AG04450 (cell line): ENCODE measurements at regions not wholly inside any gene's neighbourhood (a gene's known extent, or its start where the extent isn't known, plus 50 kb on each side); places are given as distances from the start of the nearest gene placed in this dataset. TPM values are rescaled to one million over a fixed set of nuclear protein-coding genes. Genes with fewer than 3 reads are reported as not detected.

Experiments used
- CTCF ChIA-PET: fragments of 300-600, 350-600 bp; formaldehyde crosslinking; extraction: SDS; loops from one replicate; lab custom pipeline; 2022; ENCODE audit warnings: antibody characterized with exemption, inconsistent platforms; lab: Charles Lee
- POLR2A ChIA-PET: fragments of 350-600 bp; formaldehyde crosslinking; extraction: SDS; loops from one replicate; lab custom pipeline; 2021; ENCODE audit warnings: antibody characterized with exemption, inconsistent platforms; lab: Yijun Ruan, JAX
- DNase-seq: peaks from one replicate; pipeline ENCODE4 v3.0.0-alpha.2; 2011; ENCODE audit warnings: low read depth, low spot score
- H3K27ac ChIP-seq: one replicate; pipeline ENCODE4 v1.5.1; 2012; ENCODE audit warnings: low read depth, low read length, control low read depth
- H3K27me3 ChIP-seq: one replicate; pipeline ENCODE4 v1.6.0; 2012; ENCODE audit warnings: low read length; ENCODE audit not compliant: control insufficient read depth, insufficient read depth
- H3K4me3 ChIP-seq: 2 replicates; pipeline ENCODE4 v1.5.1; 2011; ENCODE audit warnings: mild to moderate bottlenecking, low read depth, low read length, control low read depth
- H3K9me3 ChIP-seq: 2 replicates; pipeline ENCODE4 v1.5.1; 2012; ENCODE audit warnings: low read length; ENCODE audit not compliant: control insufficient read depth, insufficient read depth
- small RNA-seq: library from RNA; depleted of rRNA; stranded (forward); fragments of <200 nt; gene quantifications from one replicate; pipeline ENCODE3, GENCODE V24; 2012; ENCODE audit warnings: low read depth; ENCODE audit not compliant: insufficient read length
- TF ChIP-seq, protein P1 (sequence below): IDR thresholded peaks from 2 replicates; pipeline ENCODE4 v1.5.1; 2011; ENCODE audit warnings: low read depth, low read length, control low read depth, inconsistent platforms

DNA sequence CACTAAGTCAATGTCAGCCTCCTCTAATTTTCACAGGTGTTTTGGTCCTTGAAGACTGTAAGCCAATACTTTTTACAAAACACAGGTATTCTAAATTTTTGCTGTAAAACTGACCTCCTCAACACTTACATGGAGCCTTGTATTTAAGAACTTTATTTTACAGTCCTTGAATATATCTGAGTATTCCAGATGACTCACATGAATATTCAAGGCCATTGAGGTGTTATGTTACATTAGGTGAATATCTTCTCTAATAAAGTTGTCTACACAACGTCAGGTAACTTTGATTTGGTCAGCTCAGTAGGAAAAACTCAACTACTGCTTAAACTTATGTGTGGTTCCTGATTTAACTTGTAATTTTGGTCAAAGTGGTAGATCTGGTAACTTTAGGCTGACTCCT lies 254.2 kb downstream of the OLFM3 start:
- Histone ChIP-seq H3K27ac (no peak overlapping the region), H3K9me3 (no peaks in the 10 kb centered on the region), H3K4me3 (no peak overlapping the region), H3K27me3 (no peaks in the 10 kb centered on the region)
- DNase-seq = no peak
- TF ChIP-seq, protein P1, sequence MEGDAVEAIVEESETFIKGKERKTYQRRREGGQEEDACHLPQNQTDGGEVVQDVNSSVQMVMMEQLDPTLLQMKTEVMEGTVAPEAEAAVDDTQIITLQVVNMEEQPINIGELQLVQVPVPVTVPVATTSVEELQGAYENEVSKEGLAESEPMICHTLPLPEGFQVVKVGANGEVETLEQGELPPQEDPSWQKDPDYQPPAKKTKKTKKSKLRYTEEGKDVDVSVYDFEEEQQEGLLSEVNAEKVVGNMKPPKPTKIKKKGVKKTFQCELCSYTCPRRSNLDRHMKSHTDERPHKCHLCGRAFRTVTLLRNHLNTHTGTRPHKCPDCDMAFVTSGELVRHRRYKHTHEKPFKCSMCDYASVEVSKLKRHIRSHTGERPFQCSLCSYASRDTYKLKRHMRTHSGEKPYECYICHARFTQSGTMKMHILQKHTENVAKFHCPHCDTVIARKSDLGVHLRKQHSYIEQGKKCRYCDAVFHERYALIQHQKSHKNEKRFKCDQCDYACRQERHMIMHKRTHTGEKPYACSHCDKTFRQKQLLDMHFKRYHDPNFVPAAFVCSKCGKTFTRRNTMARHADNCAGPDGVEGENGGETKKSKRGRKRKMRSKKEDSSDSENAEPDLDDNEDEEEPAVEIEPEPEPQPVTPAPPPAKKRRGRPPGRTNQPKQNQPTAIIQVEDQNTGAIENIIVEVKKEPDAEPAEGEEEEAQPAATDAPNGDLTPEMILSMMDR = no peak
- POLR2A ChIA-PET = no interaction called here
- CTCF ChIA-PET = no interaction called here

DNA sequence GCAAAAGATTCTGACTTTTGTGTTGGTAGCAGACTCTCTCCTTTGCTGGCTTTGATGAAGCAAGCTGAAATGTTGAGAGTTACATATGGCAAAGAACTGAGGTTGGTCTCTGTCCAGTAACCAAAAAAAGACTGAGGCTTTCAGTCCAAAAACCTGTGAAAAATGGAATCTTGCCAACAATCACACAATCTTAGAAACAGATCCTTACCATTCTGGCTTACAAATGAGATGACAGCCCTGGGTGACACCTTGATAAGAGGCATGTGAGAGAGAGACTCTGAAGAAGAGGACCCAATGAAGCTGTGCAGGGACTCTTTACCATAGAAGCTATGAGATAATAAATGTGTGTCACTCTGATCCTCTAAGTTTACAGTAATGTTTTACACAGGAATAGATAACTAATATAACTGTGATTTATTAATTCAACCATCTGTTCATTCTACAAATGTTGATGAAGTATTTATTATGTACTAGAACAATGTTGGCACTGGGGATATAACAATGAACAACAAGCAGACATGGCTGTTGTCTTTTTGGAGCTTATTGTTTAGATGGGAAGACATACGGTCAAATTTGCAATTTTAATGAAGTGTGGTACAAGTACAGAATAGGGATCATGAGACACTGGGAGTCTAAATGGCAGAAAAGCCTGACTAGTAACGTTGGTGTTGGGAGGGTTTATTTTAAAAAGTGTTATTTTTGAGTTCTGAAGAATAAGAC lies 251.0 kb downstream of the OLFM3 start:
- DNase-seq = no peak
- H3K9me3 ChIP-seq = no peaks in the 10 kb centered on the region
- POLR2A ChIA-PET = no interaction called here
- H3K27me3 ChIP-seq = no peaks in the 10 kb centered on the region
- TF ChIP-seq, protein P1 = no peak
- no peak overlapping the region for H3K4me3 ChIP-seq
- H3K27ac ChIP-seq = no peak overlapping the region
- CTCF ChIA-PET = no interaction called here

DNA sequence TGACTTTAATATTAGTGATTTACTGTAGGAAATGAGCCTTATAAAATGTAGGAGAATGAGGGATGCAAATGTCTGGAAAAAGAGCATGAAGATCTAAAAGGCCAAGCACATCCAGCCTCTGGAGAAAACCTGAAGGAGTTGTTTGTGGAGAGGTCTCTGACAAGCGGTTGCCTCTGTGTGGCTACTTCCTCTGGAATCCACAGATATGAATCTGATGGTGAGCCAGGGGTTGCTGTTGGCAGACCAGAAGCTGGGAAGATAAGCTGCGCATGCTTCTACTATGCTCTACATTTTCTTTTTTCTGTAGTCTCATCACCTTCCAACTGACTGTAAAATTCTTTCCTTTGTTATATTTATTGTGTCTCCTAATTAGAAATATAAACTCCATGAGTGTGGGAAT lies 248.6 kb downstream of the OLFM3 start:
- CTCF ChIA-PET = no interaction called here
- Histone ChIP-seq H3K4me3 (no peak overlapping the region), H3K27me3 (no peaks in the 10 kb centered on the region), H3K27ac (no peak overlapping the region), H3K9me3 (no peaks in the 10 kb centered on the region)
- POLR2A ChIA-PET = no interaction called here
- DNase-seq = no peak
- TF ChIP-seq, protein P1 = no peak

Small RNA genes lying in the stretch of these regions (small RNA-seq; reads per million reads assigned to genes)
- not detected for gene RNU6-965P
